ENCODE measurements at regions not wholly inside any gene's neighbourhood (a gene's known extent, or its start where the extent isn't known, plus 50 kb on each side); places are given as distances from the start of the nearest gene placed in this dataset.
A peak's percentile ranks its signal among the peaks of the same experiment; 100 is the strongest.

DNA sequence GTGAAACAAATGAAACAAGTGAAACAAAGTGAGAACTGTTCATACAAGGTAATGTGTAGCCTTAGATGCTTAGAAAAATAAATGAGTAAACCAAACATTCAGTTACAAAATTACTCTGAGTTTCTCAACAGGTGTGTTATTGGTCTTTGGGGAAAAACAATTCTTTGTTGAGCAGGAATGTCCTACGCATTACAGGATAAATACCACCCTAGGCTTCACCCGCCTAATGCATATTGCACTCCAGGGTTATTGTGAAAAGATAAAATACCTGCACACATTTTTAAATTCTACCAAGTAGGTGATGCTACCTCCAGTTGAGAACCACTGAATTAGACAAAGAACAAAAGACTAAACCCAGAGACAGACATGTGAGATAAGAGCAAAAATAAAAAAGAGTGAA is 72.2 kb downstream of the ADAMTS1 start:
- TF ChIP-seq ZFX (IDR thresholded peaks at IDR 0.05), result no peak
- TF ChIP-seq, protein P1, sequence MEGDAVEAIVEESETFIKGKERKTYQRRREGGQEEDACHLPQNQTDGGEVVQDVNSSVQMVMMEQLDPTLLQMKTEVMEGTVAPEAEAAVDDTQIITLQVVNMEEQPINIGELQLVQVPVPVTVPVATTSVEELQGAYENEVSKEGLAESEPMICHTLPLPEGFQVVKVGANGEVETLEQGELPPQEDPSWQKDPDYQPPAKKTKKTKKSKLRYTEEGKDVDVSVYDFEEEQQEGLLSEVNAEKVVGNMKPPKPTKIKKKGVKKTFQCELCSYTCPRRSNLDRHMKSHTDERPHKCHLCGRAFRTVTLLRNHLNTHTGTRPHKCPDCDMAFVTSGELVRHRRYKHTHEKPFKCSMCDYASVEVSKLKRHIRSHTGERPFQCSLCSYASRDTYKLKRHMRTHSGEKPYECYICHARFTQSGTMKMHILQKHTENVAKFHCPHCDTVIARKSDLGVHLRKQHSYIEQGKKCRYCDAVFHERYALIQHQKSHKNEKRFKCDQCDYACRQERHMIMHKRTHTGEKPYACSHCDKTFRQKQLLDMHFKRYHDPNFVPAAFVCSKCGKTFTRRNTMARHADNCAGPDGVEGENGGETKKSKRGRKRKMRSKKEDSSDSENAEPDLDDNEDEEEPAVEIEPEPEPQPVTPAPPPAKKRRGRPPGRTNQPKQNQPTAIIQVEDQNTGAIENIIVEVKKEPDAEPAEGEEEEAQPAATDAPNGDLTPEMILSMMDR (conservative IDR thresholded peaks at IDR 0.05), result no peak
- no peak overlapping the region for H3K27ac ChIP-seq

DNA sequence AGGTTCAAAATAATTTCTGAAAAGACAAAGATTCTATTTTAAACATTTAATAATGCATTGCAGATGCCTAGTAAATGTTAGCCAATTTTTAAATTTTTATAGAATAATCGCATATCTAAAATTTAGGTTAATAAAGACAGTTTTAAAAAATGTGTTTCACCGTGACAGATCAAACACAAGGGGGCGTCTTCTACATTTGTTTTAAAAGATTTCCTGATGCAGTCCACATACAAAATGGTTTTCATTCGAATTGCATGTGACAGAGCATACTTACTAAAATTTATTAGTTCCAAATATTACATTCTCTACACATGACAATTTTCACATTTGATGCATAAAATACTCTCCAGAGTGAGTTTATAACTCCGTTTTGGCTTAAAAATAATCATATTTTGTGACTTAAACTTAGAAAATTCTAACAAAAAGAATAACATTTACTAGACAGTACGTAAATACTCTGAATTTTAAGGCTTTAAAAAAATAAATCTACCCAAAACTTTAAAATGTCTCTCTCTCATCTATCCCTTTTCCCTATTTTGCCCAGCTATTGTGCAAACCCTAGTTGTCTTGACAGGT is 75.5 kb downstream of the ADAMTS1 start:
- H3K27ac ChIP-seq, result no peak overlapping the region
- TF ChIP-seq, protein P1 (conservative IDR thresholded peaks at IDR 0.05), result peak; percentile 79
- no peak for TF ChIP-seq ZFX (IDR thresholded peaks at IDR 0.05)

DNA sequence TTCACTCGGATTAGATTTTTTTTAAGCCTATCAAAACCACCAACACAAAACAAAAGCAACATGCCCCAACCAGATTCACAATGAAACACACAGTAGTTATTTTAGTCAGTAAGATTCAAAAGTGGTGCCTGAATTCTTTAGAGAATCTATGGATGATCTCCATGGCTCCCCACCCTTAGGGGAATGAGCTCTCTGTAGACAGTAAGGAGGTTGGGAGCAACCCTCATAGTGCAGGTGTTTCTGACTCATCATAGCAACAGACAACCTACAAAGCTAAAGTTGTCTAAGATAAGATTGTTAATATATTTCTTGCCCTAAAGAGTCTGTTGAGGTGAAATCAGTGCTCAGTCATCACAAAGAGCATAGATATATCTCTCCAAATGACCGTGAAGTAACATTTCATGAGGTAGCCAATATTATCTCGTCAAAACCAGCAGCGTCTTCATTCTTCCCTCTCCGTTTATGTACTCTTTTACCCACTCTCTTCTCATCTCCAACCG is 78.3 kb downstream of the ADAMTS1 start:
- no peak overlapping the region for H3K27ac ChIP-seq
- no peak for TF ChIP-seq ZFX (IDR thresholded peaks at IDR 0.05)
- TF ChIP-seq, protein P1 (conservative IDR thresholded peaks at IDR 0.05), result no peak

DNA sequence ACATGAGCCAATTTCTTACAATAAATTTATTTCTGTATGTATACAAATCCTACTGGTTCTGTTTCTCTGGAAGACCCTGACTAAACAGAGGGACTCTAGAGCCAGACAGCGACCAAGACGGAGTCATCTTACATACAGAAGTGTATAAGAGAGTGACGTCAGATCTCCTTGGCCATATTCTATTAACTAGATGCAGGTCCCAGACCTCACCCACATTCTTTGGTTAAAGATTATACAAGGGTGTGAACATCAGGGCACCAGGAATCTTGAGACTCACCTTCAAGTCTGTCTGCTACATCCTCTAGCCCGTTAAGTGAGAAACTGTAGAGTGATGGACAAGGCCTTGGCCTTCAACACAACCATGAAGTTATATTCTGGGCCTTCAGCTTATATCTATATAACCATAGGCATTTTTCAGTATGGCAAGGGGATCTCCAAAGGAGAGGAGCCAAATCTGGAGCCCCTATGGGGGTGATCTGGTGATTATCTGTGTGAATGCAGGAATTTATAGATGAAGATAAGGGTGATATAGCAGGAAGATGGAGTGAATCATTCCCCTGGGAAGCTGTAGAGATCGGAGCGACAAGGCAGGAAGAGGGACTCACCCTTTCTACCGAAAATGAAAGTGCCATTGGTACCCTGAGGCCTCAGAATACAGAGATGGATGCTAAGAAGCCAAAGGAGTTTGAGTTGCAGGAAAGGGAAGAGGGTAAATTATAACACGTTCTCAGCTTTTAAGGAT is 83.9 kb downstream of the ADAMTS1 start:
- no peak overlapping the region for H3K27ac ChIP-seq
- no peak for TF ChIP-seq ZFX (IDR thresholded peaks at IDR 0.05)
- TF ChIP-seq, protein P1 (conservative IDR thresholded peaks at IDR 0.05), result no peak

DNA sequence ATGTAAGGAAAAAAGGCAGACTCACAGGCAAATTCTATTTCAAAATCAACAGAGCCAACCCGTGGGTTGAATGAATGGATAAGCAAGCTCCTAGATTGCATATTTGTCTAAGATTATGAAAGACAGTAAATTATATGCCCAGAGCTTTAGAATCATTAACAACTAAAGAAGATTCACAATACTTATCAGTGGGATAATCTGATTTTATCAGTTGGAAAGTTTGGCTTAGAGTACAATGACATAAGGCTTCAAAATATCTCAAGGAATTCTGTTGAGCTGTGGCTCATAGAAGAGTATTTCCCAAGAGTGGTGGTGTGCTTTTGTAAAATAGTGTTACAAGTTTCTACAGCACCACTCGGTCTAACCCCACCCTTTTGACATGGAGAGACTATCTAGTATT is 85.5 kb downstream of the ADAMTS1 start:
- TF ChIP-seq ZFX (IDR thresholded peaks at IDR 0.05), result no peak
- TF ChIP-seq, protein P1 (conservative IDR thresholded peaks at IDR 0.05), result no peak
- H3K27ac ChIP-seq, result no peak overlapping the region

DNA sequence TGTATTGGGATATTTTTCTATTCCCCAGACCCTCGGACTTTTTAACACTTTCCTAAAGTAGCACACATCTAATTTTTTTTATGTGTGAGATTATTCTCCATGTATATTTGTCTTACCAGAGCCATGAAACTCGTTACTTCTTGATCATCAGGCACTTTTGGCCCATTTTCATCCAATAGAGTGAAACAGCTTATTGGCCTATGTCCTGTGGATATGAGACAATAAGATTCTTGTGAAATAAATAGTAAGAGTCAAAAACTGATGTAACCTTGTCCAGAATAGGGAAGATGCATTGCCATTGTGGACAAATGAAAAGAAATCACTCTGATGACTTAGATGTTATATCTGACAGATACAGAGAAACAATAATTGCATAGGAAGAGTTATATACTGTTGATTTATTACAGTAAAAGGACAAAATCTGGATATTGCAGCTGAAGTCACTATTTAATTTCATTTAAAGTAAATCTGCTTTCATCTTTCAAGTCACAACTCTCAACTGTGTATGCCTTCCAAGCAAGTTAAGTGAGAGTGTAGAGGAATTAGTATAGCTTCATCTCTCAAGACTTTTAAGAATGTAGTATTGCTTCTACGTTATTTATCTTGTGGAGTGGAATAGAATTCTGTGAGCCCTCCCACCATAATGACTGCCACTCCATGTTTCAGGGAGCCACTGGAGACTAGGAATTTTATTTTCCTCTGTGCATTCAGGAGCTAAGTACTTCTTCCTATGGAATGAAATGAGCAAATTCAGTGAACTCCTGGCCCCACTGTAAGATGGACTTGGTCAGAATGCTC is 86.9 kb downstream of the ADAMTS1 start:
- no peak overlapping the region for H3K27ac ChIP-seq
- TF ChIP-seq, protein P1 (conservative IDR thresholded peaks at IDR 0.05), result no peak
- no peak for TF ChIP-seq ZFX (IDR thresholded peaks at IDR 0.05)

Measured in C4-2B (cell line).